ENCODE measurements at regions not wholly inside any gene's neighbourhood (a gene's known extent, or its start where the extent isn't known, plus 50 kb on each side); places are given as distances from the start of the nearest gene placed in this dataset.

DNA sequence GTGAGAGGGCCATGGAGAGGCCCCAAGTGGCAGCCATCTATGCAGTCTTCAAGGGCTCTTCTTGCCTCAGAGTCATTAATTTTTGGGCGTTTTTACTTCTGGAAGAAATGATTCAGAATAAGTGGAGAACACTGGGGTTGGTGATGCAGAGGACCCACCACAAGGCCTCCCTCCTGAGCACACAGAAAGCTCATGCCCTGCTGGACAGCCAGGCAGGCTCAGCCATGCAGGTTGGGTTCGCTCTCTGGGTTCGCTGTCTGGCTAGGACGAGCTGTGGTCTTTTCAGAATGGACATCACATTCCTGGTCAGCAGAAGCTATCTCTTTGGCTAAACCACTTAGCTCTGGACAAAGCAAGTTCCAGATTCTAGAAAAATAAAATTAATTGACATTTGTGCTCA lies 480.8 kb downstream of the RPS24 start:
- DNase-seq (ENCODE audit: low read depth, low spot score) = no peak

DNA sequence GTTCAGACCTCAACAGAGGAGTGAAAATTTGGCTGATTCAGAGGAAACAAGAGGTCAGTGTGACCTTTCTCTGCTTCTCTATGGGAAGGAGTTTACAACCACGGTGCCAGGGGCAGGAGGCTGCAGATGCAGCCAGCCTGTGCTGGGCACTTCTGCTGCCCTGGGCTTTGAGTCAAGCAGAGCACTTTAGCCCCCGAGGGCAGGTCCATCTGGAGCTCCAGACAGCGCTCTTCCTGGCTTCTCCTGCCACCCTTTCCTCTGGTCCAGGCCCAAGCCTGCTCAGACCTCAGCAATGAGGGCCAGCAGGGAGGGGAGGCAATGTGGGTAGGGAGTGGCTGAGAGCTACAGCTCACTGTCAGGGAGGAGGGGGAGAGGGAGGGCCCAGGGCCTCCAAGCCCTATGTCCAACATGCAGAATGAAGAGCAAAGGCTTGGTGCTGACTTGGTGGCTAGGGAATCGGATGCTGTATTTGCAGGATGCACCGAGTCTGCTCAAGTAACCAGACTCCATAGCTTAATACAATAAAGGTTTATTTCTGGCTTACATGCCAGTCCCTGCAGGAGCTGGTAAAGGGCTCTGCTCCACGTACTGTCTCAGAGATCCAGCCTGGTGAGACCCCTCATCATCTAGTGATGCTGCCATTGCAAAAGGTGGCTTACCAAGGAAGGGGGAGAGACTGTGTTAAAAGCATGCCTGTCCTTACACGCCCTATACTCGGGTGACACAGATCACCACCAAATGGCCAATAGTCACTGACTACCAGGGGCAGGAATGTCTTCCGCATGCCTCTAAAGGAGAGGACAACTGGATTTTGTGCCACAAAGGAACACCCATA lies 481.6 kb downstream of the RPS24 start:
- no peak for DNase-seq (ENCODE audit: low read depth, low spot score)

DNA sequence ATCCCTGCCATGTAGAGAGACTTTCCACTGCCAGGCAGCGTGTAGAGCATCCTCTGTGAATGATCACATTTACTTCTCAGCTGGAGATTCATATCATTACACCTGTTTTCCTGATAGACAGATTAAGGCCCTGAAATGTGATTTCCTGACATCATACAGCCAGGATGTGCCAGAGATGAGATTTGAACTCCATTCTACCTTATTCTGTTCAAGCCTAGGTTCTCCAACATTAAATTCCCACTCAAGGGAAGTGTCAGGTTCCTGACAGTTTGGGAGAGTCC lies 482.1 kb downstream of the RPS24 start:
- no peak for DNase-seq (ENCODE audit: low read depth, low spot score)

DNA sequence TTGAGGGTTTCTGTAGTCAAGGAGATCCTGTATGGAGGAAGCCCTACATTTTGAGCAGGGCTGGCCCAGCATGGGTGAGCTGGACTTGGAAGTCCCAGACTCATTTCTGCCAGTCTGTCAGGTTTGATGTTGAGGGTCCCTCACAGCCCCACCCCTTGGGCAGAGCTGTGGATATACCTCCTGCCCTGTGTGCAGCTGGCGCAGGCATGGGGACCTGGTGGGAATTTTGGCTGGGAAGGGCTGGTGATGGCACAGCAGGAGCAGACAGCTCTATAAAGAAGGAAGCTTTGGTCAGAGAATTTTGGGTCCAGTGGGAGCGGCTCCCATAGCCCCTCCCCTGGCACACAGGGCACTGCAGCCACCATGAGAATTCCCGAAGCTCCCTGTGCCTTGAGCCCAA lies 482.6 kb downstream of the RPS24 start:
- DNase-seq (ENCODE audit: low read depth, low spot score) = no peak

DNA sequence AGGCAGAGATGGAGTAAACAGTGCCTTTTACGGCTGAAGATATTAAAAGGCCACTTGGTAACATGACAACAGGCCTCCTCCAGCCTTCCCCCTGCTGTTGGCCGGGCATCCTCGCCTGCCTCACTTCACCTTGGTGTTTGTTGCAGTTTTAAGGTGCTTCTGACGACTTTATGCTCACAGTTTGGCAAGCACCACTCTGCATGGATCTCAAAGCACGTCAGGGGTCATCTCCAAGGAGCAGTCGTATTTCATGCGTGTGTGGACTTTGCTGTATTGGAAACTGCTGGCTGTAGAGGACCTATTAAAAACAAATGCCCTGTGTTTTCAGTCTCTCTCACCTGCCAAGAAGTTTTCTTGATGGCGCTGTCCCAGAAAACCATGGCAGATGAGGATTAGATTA lies 483.1 kb downstream of the RPS24 start:
- DNase-seq (ENCODE audit: low read depth, low spot score) = no peak

DNA sequence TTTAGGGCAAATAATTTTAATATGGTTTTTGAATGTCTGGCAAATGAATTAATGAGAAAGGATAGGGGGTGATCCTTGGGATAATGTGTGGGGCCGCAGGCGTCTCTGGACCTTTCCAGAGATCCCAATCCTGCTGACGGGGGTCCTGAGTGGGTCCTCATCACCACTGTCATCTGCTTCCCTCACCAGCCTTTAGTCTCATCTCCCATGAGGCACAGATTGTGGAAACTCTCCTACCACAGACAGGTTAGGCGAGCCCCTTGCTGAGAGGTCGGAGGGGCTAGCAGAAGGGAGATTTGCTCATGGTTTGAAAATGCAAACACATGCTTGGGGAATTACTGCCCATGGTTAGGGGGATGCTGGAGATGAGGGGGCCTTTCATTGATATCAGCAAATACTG lies 484.6 kb downstream of the RPS24 start:
- DNase-seq (ENCODE audit: low read depth, low spot score) = no peak

DNA sequence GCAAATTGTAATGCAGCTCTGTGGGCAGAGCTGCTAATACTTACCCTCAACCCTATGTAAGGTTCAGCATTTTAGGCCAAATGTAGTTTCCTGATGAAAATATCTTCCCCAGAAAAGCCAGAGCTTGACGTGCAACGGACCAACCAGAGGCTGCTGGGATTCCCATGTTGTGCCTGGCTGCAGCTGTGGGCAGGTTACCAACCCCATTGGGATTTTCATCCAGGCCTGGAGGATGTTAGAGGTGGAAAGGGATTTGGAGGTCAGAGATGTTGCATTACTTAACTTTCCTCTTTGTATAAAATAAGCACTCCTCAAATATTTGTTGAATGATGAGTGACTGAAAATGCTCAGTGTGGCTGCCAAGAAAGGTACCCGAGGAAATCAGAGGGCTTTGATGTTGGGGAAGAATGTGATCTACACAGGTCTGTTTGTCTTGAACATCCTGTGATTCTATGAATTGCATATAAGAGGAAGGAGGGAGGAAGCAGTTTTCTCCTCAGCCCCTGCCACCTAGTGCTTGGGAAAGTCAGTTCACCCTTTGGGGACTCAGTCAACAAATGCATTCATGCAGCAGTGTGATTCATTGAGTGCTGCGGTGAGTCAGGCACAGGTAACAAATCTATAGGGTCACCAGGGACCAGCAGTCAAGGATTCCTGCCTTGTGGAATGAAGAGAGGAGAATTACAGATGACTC lies 487.2 kb downstream of the RPS24 start:
- DNase-seq (ENCODE audit: low read depth, low spot score) = no peak

DNA sequence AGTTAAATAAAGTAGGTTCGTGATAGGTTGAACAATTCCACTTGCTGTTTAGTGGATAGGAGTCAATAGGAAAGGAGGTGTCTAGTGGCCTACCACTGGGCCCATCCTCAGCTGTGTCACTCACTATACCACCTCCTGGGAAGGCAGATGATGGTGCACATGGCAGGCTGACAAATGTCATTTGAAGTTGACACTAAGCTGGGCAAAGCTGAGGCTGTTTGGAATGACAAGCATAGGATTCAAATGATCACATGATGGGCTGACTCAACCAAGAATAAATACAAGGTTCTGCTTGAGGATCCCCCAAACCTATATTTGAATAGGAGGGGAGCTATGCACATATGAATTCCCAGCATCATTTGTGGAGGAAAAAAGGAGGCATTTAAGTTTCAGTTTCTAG lies 489.8 kb downstream of the RPS24 start:
- no peak for DNase-seq (ENCODE audit: low read depth, low spot score)

DNA sequence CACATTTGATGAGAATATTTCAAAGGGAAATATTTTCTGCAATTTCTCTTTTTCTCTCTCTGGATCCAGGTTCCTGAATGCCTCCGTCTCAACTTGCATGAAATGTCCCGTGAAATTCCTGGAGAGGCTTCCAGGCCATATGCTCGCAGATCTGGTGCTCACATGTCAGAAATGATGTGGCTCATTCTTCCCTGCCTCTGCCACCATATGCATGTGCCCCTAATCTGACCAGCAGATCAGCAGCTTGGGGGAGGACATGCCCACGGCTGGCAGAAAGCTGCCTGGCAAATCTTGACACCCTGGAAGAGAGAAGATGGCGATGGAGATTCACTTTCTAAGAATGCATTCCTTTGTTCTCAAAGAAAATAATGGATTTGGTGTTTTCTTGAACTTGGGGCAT lies 490.7 kb downstream of the RPS24 start:
- no peak for DNase-seq (ENCODE audit: low read depth, low spot score)

DNA sequence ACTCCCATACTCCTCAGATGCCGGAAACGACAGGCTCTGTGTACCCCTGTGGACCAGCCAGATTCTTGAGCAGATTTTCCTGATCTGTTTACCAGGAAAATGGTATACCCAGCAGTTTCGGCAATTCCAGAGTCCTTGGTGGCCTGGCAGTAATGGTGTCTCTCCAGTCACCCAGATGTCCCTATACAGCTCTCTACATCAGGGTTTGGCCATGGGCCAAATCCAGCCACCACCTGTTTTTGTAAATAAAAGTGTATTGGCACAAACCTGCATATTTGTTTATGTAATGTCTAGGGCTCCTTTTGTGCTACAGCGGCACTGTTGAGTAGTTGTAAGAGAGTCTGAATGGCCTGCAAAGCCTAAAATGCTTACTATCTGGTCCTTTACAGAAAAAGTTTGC lies 491.3 kb downstream of the RPS24 start:
- no peak for DNase-seq (ENCODE audit: low read depth, low spot score)

DNA sequence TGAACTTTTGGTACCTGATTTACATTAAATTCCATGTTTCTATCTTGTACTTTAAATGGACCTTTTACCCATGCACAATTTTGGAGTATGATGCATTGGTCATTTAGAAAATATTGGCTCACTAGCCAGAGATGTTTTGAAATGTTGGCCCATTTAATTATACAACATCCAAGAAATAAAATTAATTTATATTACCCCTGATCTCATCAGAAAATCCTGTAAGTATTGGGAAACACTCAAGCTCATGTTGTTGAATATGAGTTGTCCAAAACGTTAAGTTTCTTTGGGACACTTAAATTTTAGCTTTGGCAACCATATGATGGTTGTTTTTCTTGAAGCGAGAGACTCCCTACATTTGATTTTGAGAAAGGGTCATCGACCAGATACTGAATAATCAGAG lies 492.7 kb downstream of the RPS24 start:
- DNase-seq (ENCODE audit: low read depth, low spot score) = no peak

DNA sequence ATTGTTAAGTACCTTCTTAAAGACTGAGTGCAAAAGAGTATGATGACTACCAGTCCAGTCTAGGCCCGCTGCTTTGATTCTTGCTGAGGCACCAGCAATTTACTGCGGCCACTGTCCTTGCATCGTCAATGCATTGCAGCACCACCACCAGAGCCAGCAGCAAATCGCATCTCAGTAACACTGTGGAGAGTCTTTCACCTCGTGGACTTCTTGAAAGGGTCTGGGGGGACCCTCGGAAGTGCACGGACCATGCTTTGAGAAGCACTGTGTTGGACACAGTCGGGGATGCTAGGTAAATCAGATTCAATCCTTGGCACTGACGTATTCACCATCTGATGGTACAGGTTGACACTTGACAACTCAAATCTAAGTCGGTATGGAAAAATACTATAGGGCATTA lies 493.6 kb downstream of the RPS24 start:
- DNase-seq (ENCODE audit: low read depth, low spot score) = no peak

DNA sequence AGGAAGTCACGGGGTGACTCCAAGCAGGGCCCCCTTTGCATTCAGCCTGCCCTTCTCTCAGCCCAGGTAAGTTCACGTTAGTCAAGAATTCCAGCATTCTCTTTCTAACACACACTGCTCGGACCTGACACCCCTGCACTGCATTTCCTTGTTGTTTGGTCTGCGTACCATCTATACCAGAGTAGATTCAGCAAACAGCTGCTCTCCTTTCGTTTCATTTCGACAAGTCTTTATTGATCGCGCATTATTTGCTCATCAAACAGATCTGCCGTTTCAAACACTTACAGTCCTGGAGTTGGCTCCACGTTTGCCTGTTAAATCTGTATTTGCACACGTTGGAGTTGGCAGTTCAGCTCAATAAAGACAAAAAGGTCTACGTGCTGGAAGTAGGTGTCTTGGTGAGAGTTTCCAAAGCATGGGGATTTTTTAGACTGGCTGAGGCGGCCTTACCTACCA lies 495.1 kb downstream of the RPS24 start:
- no peak for DNase-seq (ENCODE audit: low read depth, low spot score)

DNA sequence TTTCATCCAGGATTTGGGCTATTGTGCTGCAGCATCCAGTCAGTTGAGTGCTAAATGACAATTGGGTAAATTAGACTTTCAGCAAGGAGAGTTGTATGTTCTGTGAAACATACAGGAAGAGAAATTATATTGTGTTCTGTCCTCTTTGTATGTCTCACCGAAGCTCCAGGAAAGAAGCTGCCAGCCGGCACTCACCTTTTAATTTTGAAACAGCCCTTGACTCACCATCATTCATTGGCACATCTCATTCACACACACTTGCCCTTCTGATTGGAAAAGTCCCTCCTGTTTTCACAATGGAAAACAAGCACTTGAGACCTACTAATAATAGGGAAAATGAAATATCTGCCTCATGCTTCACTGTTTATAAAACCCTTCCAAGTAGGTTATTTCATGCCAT lies 495.6 kb downstream of the RPS24 start:
- DNase-seq (ENCODE audit: low read depth, low spot score) = no peak

DNA sequence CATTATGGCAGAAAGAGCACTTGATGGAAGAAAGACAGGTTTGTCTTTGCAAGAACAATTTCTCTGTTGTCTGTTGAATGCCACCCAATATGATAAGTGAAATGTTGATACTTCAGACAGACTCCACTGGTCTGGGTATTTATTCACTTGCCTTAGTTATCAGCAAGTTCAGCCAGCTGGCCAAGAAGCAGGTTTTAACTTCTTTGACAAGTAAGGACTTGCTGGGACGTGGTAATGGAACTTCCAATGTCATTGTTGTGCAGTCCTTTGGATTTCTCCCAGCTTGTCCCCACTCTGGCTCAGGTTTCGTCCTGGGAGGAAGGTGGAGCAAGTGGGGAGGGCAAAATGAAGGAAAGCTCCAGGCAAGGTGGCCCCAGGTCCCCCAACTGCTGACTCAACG lies 497.4 kb downstream of the RPS24 start:
- no peak for DNase-seq (ENCODE audit: low read depth, low spot score)

DNA sequence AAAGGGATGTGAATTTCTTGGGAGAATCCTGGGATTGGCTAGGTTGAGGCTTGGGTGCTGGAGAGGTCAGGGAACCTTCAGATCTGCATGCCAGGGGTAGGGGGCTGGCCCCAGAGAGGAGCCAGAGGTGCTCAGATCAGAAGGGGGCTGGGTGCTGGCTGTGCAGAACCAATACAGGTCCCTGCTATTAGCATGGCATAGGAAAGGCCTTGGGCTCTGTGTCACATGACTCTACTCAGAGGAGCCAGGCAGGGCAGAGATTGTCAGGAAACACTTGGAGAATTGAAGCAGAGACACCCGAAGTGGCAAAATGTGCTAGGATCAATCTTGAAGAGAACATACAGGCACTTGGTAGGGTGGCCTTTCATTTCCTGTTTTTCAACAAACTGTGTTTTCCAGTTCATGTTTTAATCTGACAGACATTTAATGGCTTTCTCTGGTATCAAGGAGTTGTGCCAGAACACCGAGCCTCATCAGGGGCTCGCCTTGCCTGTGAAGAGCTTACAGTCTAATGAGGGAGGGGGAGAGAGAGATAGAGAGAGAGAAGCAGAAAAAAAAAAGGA lies 498.9 kb downstream of the RPS24 start:
- DNase-seq (ENCODE audit: low read depth, low spot score) = no peak

DNA sequence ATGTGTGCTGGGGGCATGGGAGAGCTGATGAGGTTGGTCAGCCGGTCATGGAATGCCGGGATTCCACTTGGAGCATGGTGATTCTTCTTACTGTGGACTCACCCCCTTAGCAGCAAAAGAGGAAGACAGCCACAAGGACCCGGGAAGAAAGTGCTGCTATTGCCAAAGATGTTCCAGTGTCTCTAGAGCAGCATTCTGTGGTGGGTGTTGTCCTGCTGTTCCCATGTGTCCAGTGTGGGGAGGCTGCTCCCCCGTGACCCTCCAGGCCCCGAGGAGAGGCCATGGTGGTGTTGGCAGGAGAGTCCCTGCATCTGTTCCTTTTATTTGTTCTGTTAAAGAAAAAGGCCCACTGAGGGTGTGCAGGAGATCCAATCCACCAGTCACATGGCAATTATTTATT lies 499.4 kb downstream of the RPS24 start:
- no peak for DNase-seq (ENCODE audit: low read depth, low spot score)

DNA sequence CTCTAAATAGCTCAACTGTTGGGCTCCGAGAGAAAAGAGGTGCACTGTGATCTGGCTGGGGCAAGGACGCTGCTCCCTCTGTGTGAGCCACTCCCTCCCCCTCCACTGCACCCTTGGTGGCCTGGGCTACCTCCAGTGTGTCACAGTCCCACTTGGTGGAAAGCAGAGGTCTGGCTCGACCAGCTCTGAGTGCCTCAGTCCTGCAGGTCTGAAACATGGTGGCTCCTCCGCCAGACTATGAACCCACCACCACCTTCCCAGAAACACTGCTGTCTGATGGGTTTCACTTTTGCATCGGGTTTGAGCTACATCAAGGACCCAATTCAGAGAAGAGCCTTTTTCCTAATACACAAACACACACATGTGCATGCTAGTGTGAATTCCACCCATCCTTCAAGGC lies 500.1 kb downstream of the RPS24 start:
- DNase-seq (ENCODE audit: low read depth, low spot score) = no peak

DNA sequence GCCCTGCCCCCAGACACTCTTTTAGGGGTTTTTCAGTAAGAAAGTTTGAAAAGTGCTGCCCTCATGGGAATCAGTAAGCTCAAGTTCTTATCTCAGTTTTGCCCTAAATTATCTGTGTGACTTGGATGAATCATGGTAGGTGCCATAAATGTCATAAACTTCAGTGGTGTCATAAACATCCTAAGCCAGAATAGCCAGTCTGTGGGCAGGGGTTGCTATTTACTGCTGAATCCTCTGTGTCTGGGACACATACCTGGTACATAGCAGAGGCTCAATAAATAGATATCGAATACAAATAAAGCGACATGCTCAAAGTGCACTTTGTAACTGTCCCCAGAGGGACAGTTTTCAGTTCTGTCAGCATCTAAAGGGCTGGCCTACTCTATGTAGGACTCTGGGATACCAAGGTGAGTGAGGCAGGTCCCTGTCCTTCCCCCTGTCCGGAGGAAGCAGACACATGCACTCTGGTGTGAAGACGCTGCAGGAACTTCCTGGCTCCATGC lies 502.1 kb downstream of the RPS24 start:
- no peak for DNase-seq (ENCODE audit: low read depth, low spot score)

DNA sequence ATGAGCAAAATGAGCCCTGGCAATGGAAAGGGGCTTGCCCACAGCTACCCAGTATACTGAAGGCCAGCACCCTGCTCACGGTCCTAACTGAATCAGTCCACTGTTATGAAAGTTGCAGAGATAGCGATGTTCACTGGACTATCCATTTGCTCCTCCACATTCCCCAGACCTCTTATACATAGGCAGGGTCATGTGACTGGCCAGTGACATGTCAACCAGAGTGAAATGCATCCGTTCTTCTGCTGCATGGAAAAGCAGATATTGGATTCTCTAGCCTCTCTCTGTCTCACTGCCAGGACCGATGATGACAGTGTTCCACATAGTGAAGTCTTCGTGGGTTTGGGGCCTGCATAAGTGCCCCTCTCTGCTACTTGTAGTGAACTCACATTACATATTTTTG lies 503.4 kb downstream of the RPS24 start:
- DNase-seq (ENCODE audit: low read depth, low spot score) = no peak

DNA sequence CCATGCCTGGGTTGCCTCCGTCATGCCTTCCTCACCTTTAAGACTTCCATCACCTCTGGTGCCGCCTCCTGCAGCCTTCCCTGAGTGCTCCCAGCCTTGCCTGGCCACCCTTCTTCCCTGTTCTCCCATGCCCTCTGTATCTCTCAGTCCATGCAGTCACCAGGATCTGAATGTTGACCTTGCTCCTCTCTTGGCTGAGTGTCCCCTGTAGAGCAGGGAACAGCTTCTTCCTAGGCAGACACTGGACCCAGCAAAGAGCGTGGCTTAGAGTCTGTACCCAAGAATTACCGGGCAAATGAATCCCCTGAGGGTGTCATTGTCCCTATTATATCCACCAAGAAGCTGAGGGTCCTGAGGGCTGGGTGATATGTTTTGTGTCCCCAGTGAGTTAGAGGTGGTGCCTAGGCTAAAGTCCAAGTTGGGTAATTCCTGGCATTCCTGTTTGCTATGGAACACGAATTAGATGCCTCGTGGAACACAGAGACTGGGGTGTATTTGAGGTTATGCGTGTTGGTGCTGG lies 505.6 kb downstream of the RPS24 start:
- DNase-seq (ENCODE audit: low read depth, low spot score) = no peak

DNA sequence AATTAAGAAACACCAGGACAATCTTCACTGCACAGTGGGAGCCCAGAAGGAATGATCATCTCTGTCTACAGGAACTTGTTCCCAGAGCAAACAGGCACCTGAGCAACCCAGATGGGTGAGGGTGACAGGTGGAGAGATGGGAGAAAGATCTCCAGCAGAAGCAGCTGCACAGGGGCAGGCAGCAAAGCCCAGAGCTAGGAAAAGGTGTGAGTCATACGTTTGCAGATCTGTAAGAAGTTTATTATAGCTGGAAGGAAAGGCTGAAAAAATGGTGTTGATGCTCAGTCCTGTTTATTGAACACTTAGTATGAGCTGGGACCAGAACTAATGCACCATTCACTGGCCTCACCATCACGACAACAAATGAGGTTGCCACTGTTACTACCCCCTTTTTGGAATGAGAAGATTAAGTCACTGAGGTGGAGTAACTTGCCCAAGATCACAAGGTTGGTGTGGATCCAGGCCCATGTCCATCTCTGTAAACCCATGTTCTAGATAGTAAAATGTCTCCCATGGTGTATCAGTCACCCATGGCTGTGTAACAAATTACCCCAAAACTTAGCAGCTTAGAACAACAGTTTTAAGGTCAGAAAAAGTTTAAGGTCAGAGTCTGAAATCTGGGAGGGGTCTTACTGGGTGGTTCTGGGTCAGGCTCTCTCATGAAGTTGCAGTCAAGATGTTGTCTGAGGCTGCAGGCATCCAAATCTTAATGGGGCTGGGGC lies 506.9 kb downstream of the RPS24 start:
- DNase-seq (ENCODE audit: low read depth, low spot score) = no peak

Data from brain pericyte (primary cell).